OCI-LY3 (cell line): ENCODE measurements at regions not wholly inside any gene's neighbourhood (a gene's known extent, or its start where the extent isn't known, plus 50 kb on each side); places are given as distances from the start of the nearest gene placed in this dataset.

Source experiments
- CTCF ChIP-seq: fragments of 200-600, 300-600 bp; sonication (generic); IDR thresholded peaks from 2 replicates; pipeline ENCODE4 v1.5.1; 2014; ENCODE audit warnings: antibody characterized with exemption, low read length, low read depth
- EZH2phosphoT487 ChIP-seq: fragments of 200-600 bp; shearing (Covaris generic); IDR thresholded peaks from 2 replicates; pipeline ENCODE4 v1.6.1; 2018; ENCODE audit warnings: antibody characterized with exemption, mixed run types, low read depth

- no peak for TF ChIP-seq CTCF
- no peak for TF ChIP-seq EZH2phosphoT487
These were observed 526.0 kb downstream of the CCSER2 start for GRCh38 chr10:84854439-84854838.
